CD14-positive monocyte (primary cell): ENCODE measurements at regions not wholly inside any gene's neighbourhood (a gene's known extent, or its start where the extent isn't known, plus 50 kb on each side); places are given as distances from the start of the nearest gene placed in this dataset.

ENCODE experiments used
- DNase-seq, 3 donors: peaks; one replicate each; pipeline ENCODE4 v3.0.0-alpha.2; 2011 to 2022
- H2AFZ ChIP-seq: 2 replicates; pipeline ENCODE4 v1.6.0; 2012; ENCODE audit warnings: mild to moderate bottlenecking, low read depth, low read length, inconsistent platforms; ENCODE audit not compliant: insufficient read depth, poor library complexity, severe bottlenecking
- H3K27ac ChIP-seq, 2 donors: 1 replicate in 1 of 2; 2 replicates in 1 of 2; pipeline ENCODE4 v1.5.1; 2012 to 2013; ENCODE audit warnings: low read length in 2 of 2, control low read depth in 1 of 2, inconsistent platforms in 1 of 2, low read depth in 1 of 2, mild to moderate bottlenecking in 1 of 2
- H3K27me3 ChIP-seq, 2 donors: one replicate each; pipeline versions ENCODE4 v1.6.0 to v1.6.1; 2011 to 2013; ENCODE audit warnings: low read length in 2 of 2; ENCODE audit not compliant: control insufficient read depth in 2 of 2, insufficient read depth in 2 of 2
- H3K36me3 ChIP-seq, 2 donors: replicated peaks in 1 of 2; 1 replicate in 1 of 2; 2 replicates in 1 of 2; pipeline versions ENCODE4 v1.5.1 to v1.6.1; 2012 to 2013; ENCODE audit warnings: low read length in 2 of 2, control low read depth in 1 of 2, inconsistent platforms in 1 of 2, mild to moderate bottlenecking in 1 of 2; ENCODE audit not compliant: insufficient read depth in 2 of 2, control insufficient read depth in 1 of 2
- H3K4me1 ChIP-seq, 2 donors: 1 replicate in 1 of 2; 2 replicates in 1 of 2; pipeline versions ENCODE4 v1.5.1 to v1.6.1; 2012 to 2013; ENCODE audit warnings: low read length in 2 of 2, control low read depth in 1 of 2, inconsistent platforms in 1 of 2, mild to moderate bottlenecking in 1 of 2, moderate library complexity in 1 of 2; ENCODE audit not compliant: insufficient read depth in 2 of 2, control insufficient read depth in 1 of 2
- H3K4me2 ChIP-seq: replicated peaks from 2 replicates; pipeline ENCODE3; 2012; ENCODE audit warnings: low read length, moderate library complexity, mild to moderate bottlenecking; ENCODE audit not compliant: poor library complexity, severe bottlenecking; ENCODE audit errors: extremely low read depth
- H3K4me3 ChIP-seq, 3 experiments: fragments of 200-600 bp in 1 of 3; sonication (generic) in 1 of 3; replicated peaks in 1 of 3; 1 replicate in 2 of 3; 2 replicates in 1 of 3; pipeline ENCODE4 v1.5.1; 2011 to 2013; ENCODE audit warnings: low read length in 3 of 3, mild to moderate bottlenecking in 3 of 3, control low read depth in 2 of 3, low read depth in 2 of 3, inconsistent platforms in 1 of 3, moderate library complexity in 1 of 3
- H3K79me2 ChIP-seq: 2 replicates; pipeline ENCODE4 v1.6.0; 2012; ENCODE audit warnings: mild to moderate bottlenecking, control low read depth, inconsistent platforms, low read length, moderate library complexity; ENCODE audit not compliant: insufficient read depth
- H3K9ac ChIP-seq: 2 replicates; pipeline ENCODE4 v1.6.0; 2017; ENCODE audit warnings: low read length, mild to moderate bottlenecking; ENCODE audit not compliant: insufficient read depth, poor library complexity, severe bottlenecking
- H3K9me3 ChIP-seq, 2 donors: replicated peaks in 1 of 2; 1 replicate in 1 of 2; 2 replicates in 1 of 2; pipeline versions ENCODE4 v1.5.1 to v1.6.1; 2012 to 2013; ENCODE audit warnings: low read length in 2 of 2, control low read depth in 1 of 2; ENCODE audit not compliant: control insufficient read depth in 1 of 2, insufficient read depth in 1 of 2
- H4K20me1 ChIP-seq: 2 replicates; pipeline ENCODE4 v1.6.0; 2012; ENCODE audit warnings: mild to moderate bottlenecking, low read length, control low read depth, moderate library complexity; ENCODE audit not compliant: insufficient read depth
- H3K27ac Mint-ChIP-seq, 7 donors: one replicate each; pipeline ENCODE4 v1.8.0; 2020; ENCODE audit warnings: mild to moderate bottlenecking in 7 of 7, mixed read lengths in 7 of 7, moderate library complexity in 6 of 7, inconsistent platforms in 2 of 7
- H3K27me3 Mint-ChIP-seq, 3 donors: one replicate each; pipeline ENCODE4 v1.8.0; 2021 to 2022; ENCODE audit warnings: low read depth in 3 of 3, mild to moderate bottlenecking in 3 of 3, mixed read lengths in 3 of 3, moderate library complexity in 3 of 3, inconsistent platforms in 1 of 3
- H3K36me3 Mint-ChIP-seq, 2 donors: one replicate each; pipeline ENCODE4 v1.8.0; 2020; ENCODE audit warnings: mixed read lengths in 2 of 2, inconsistent platforms in 1 of 2, mild to moderate bottlenecking in 1 of 2
- H3K4me1 Mint-ChIP-seq: one replicate; pipeline ENCODE4 v1.8.0; 2020; ENCODE audit warnings: mild to moderate bottlenecking, mixed read lengths
- H3K4me3 Mint-ChIP-seq, 2 donors: one replicate each; pipeline ENCODE4 v1.8.0; 2020; ENCODE audit warnings: mild to moderate bottlenecking in 2 of 2, mixed read lengths in 2 of 2, moderate library complexity in 1 of 2
- H3K9me3 Mint-ChIP-seq, 7 donors: one replicate each; pipeline ENCODE4 v1.8.0; 2020 to 2022; ENCODE audit warnings: mixed read lengths in 7 of 7, mild to moderate bottlenecking in 6 of 7, moderate library complexity in 6 of 7, inconsistent platforms in 2 of 7
- CTCF ChIP-seq: fragments of 200-600 bp; IDR thresholded peaks from one replicate; pipeline ENCODE4 v1.8.0; 2022; ENCODE audit warnings: antibody characterized with exemption, mild to moderate bottlenecking
- WGBS: methylation state at CpG from one replicate; pipeline ENCODE4 v1.1.5; 2013; ENCODE audit warnings: missing lambda C conversion rate; ENCODE audit not compliant: insufficient coverage; 5-methylcytosine and 5-hydroxymethylcytosine counted together
- intact Hi-C, 2 donors: fragments of 100-400 bp; cut with micrococcal nuclease; formaldehyde crosslinking; loops; one replicate each; pipeline versions ENCODE4 v1.15.0 to v1.15.1; 2023

GRCh38 chr10:3497581-3497980, 287.4 kb downstream of the KLF6 start:
- no peak for DNase-seq
- Histone ChIP-seq H3K79me2 (no peaks in the 10 kb centered on the region), H2AFZ (no peak overlapping the region), H3K4me1 (no peaks in the 10 kb centered on the region), H3K9me3 (no peaks in the 10 kb centered on the region), H3K36me3 (no peaks in the 10 kb centered on the region), H3K4me2 (no peak overlapping the region), H3K4me3 (no peak overlapping the region), H3K27me3 (no peaks in the 10 kb centered on the region), H3K9ac (no peak overlapping the region), H4K20me1 (no peaks in the 10 kb centered on the region), H3K27ac (no peak overlapping the region)
- intact Hi-C loops, result no loop called here
- TF ChIP-seq CTCF, result no peak
- Mint-ChIP-seq H3K36me3 (no peaks in the 10 kb centered on the region), H3K4me3 (no peak overlapping the region), H3K4me1 (no peaks in the 10 kb centered on the region), H3K9me3 (peaks cover 0 to 5% (median 0%) of the 10 kb centered on the region in 7 donors), H3K27me3 (peaks cover 3 to 8% (median 7%) of the 10 kb centered on the region in 3 donors), H3K27ac (no peak overlapping the region)
- WGBS, result no CpG with 5 or more reads among the region's 7 CpGs

DNA sequence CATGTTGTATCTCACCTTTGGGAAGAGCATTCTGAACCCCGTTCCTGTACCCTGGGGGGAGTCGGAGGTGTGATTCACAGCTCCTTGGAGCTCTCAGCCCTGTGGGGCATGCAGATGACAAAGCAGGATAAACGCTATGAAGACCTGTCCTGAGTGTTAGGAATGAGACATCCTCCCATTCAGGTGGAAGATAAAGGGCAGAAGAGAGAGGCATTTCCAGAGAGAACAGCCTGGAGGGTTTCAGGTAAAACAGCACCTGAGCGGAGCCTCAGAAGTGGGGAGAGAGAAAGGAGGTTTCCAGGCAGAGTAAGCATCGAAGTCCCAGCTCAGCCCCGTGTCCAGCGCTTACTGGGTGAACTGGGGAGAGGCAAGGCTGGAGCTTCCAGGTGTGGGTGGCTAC, 288.9 kb downstream of the KLF6 start:
- Mint-ChIP-seq H3K4me1 (no peaks in the 10 kb centered on the region), H3K27ac (peak overlapping the region in 1 of 7 donors; percentile 4), H3K36me3 (no peaks in the 10 kb centered on the region), H3K4me3 (no peak overlapping the region), H3K9me3 (peaks cover 0 to 5% (median 0%) of the 10 kb centered on the region in 7 donors), H3K27me3 (peaks cover 3 to 7% (median 7%) of the 10 kb centered on the region in 3 donors)
- Histone ChIP-seq H3K4me1 (no peaks in the 10 kb centered on the region), H4K20me1 (no peaks in the 10 kb centered on the region), H3K27ac (no peak overlapping the region), H3K27me3 (no peaks in the 10 kb centered on the region), H3K79me2 (no peaks in the 10 kb centered on the region), H3K9ac (no peak overlapping the region), H2AFZ (no peak overlapping the region), H3K4me2 (no peak overlapping the region), H3K9me3 (no peaks in the 10 kb centered on the region), H3K36me3 (no peaks in the 10 kb centered on the region), H3K4me3 (no peak overlapping the region)
- 93% methylated on average over 6 of the region's 7 CpGs for WGBS
- no peak for DNase-seq
- TF ChIP-seq CTCF, result no peak
- intact Hi-C loops, result no loop called here
